K562 (cell line): ENCODE measurements at regions not wholly inside any gene's neighbourhood (a gene's known extent, or its start where the extent isn't known, plus 50 kb on each side); places are given as distances from the start of the nearest gene placed in this dataset.

Experiments used
- ATAC-seq: fragments of 200-7000 bp; cut with Tn5 transposase; 3 replicates; pipeline ENCODE4 v1.9.1; 2020; ENCODE audit warnings: moderate library complexity
- BruUV-seq: library from RNA; stranded (reverse); fragments of 400-500 nt; replicated peaks from 2 replicates; lab custom pipeline; 2021; lab: Mats Ljungman, UMichigan
- CTCF ChIA-PET: fragments of 300-600 bp; formaldehyde crosslinking; extraction: SDS; loops from one replicate; lab custom pipeline; 2021; ENCODE audit warnings: low intra/inter-chr PET ratio; lab: Yijun Ruan, JAX
- POLR2A ChIA-PET: fragments of 300-600, 350-650 bp; sonication (Branson Sonifier 250); formaldehyde crosslinking; extraction: SDS; loops from one replicate; lab custom pipeline; 2021; ENCODE audit warnings: antibody characterized with exemption, inconsistent platforms; lab: Yijun Ruan, JAX
- DNase-seq, 4 experiments: peaks; one replicate each; pipeline versions ENCODE4 v3.0.0 to v3.0.0-alpha.2; 2011 to 2018; ENCODE audit warnings: low spot score in 3 of 4, mixed read lengths in 3 of 4; ENCODE audit errors: extremely low read depth in 1 of 4
- FAIRE-seq: peaks from 2 replicates; lab custom pipeline; 2011; peaks lifted over from hg19 to GRCh38; lab: Jason Lieb, UNC
- H2AFZ ChIP-seq: 2 replicates; pipeline ENCODE4 v1.6.0; 2011; ENCODE audit warnings: low read depth, low read length, control low read depth, inconsistent platforms
- H3K27ac ChIP-seq: fragments of 200-600 bp; 3 replicates; pipeline ENCODE4 v1.8.0; 2011; ENCODE audit warnings: low read depth, mild to moderate bottlenecking, control low read depth, inconsistent platforms, low read length, moderate library complexity, mixed read lengths; ENCODE audit errors: extremely low read depth
- H3K27me3 ChIP-seq, 2 experiments: fragments of 300-600 bp in 1 of 2; 2 replicates in 1 of 2; 3 replicates in 1 of 2; pipeline versions ENCODE4 v1.6.0 to v1.8.0; 2011; ENCODE audit warnings: inconsistent platforms in 2 of 2, low read length in 2 of 2, mild to moderate bottlenecking in 1 of 2, mixed read lengths in 1 of 2, moderate library complexity in 1 of 2; ENCODE audit not compliant: control insufficient read depth in 2 of 2, insufficient read depth in 2 of 2
- H3K36me3 ChIP-seq: fragments of 300-600 bp; 3 replicates; pipeline ENCODE4 v1.8.0; 2011; ENCODE audit warnings: mild to moderate bottlenecking, low read length, inconsistent platforms; ENCODE audit not compliant: control insufficient read depth, insufficient read depth
- H3K4me1 ChIP-seq, 2 experiments: fragments of 200-600 bp in 1 of 2; replicated peaks in 1 of 2; 2 replicates in 1 of 2; 3 replicates in 1 of 2; pipeline versions ENCODE4 v1.5.1 to v1.8.0; 2011; ENCODE audit warnings: inconsistent platforms in 2 of 2, low read length in 2 of 2, mild to moderate bottlenecking in 1 of 2, mixed read lengths in 1 of 2, moderate library complexity in 1 of 2; ENCODE audit not compliant: control insufficient read depth in 2 of 2, insufficient read depth in 2 of 2
- H3K4me2 ChIP-seq: 2 replicates; pipeline ENCODE4 v1.6.1; 2011; ENCODE audit warnings: low read length, control low read depth, inconsistent platforms, mixed read lengths; ENCODE audit not compliant: insufficient read depth
- H3K4me3 ChIP-seq: fragments of 200-600 bp; sonication (generic), shearing (Covaris generic); 2 replicates; pipeline ENCODE4 v1.5.1; 2016; ENCODE audit warnings: control low read depth, inconsistent platforms
- H3K79me2 ChIP-seq: fragments of 200-600 bp; 3 replicates; pipeline ENCODE4 v1.8.0; 2011; ENCODE audit warnings: low read length, inconsistent platforms; ENCODE audit not compliant: control insufficient read depth, insufficient read depth
- H3K9ac ChIP-seq, 2 experiments: 2 replicates each; pipeline versions ENCODE4 v1.6.0 to v1.6.1; 2011; ENCODE audit warnings: low read depth in 2 of 2, low read length in 2 of 2, control low read depth in 1 of 2, inconsistent platforms in 1 of 2, mild to moderate bottlenecking in 1 of 2, mixed read lengths in 1 of 2; ENCODE audit not compliant: insufficient read depth in 1 of 2
- H3K9me1 ChIP-seq: one replicate; pipeline ENCODE4 v1.6.0; 2011; ENCODE audit warnings: inconsistent platforms, mild to moderate bottlenecking, low read length, moderate library complexity; ENCODE audit not compliant: control insufficient read depth, insufficient read depth
- H3K9me3 ChIP-seq: replicated peaks from 2 replicates; pipeline ENCODE4 v1.5.1; 2011; ENCODE audit warnings: low read depth, low read length, inconsistent platforms; ENCODE audit not compliant: control insufficient read depth, insufficient read depth
- H4K20me1 ChIP-seq: replicated peaks from 2 replicates; pipeline ENCODE4 v1.6.1; 2011; ENCODE audit warnings: low read length, inconsistent platforms, mixed read lengths; ENCODE audit not compliant: control insufficient read depth, insufficient read depth
- ATF1 ChIP-seq, 2 experiments: fragments of 450-650 bp in 1 of 2; IDR thresholded peaks; 2 replicates each; pipeline ENCODE4 v1.6.1; 2016; ENCODE audit warnings: missing compliant biosample characterization in 1 of 2, missing genetic modification characterization in 1 of 2
- C11orf30 ChIP-seq: fragments of 450-650 bp; IDR thresholded peaks from 2 replicates; pipeline ENCODE4 v1.6.1; 2016; ENCODE audit warnings: low read depth, mild to moderate bottlenecking
- DACH1 ChIP-seq: fragments of 450-650 bp; IDR thresholded peaks from 2 replicates; pipeline ENCODE4 v1.6.1; 2018; ENCODE audit not compliant: partially characterized antibody
- FOSL1 ChIP-seq: fragments of 200-800 bp; sonication (Bioruptor generic); conservative IDR thresholded peaks from 2 replicates; pipeline ENCODE4 v1.6.1; 2016; ENCODE audit warnings: missing genetic modification characterization, missing compliant biosample characterization
- MAFF ChIP-seq: IDR thresholded peaks from 2 replicates; pipeline ENCODE4 v1.6.1; 2012; ENCODE audit warnings: low read length, improper control_type of control experiment
- NCOA2 ChIP-seq, 2 experiments: fragments of 450-650 bp; IDR thresholded peaks; 2 replicates each; pipeline ENCODE4 v1.6.1; 2018; ENCODE audit warnings: mild to moderate bottlenecking in 2 of 2, moderate library complexity in 1 of 2; ENCODE audit not compliant: partially characterized antibody in 2 of 2
- NFE2 ChIP-seq: IDR thresholded peaks from 2 replicates; pipeline ENCODE4 v1.6.1; 2014; ENCODE audit warnings: antibody characterized with exemption, low read depth
- PHF20 ChIP-seq: fragments of 450-650 bp; IDR thresholded peaks from 2 replicates; pipeline ENCODE4 v1.6.1; 2018; ENCODE audit not compliant: partially characterized antibody
- POU5F1 ChIP-seq: fragments of 150-350 bp; IDR thresholded peaks from 2 replicates; pipeline ENCODE4 v1.6.1; 2014; ENCODE audit warnings: borderline replicate concordance, low read length, low read depth, mild to moderate bottlenecking; ENCODE audit not compliant: partially characterized antibody
- RAD51 ChIP-seq: fragments of 450-650 bp; IDR thresholded peaks from 2 replicates; pipeline ENCODE4 v1.7.1; 2016; ENCODE audit warnings: low read depth, mild to moderate bottlenecking, borderline replicate concordance
- SIRT6 ChIP-seq: IDR thresholded peaks from one replicate; pipeline ENCODE4 v1.6.1; 2012; ENCODE audit warnings: low read depth, mild to moderate bottlenecking, control low read depth, inconsistent platforms, low read length, moderate library complexity
- TRIM24 ChIP-seq, 2 experiments: fragments of 450-650 bp; IDR thresholded peaks; 2 replicates each; pipeline ENCODE4 v1.6.1; 2016
- USF2 ChIP-seq: sonication (generic); formaldehyde crosslinking; IDR thresholded peaks from 2 replicates; pipeline ENCODE4 v1.5.0; 2020; ENCODE audit warnings: missing genetic modification reagents
- ZKSCAN3 ChIP-seq: fragments of 250-450 bp; sonication (Bioruptor Pico); IDR thresholded peaks from 2 replicates; pipeline ENCODE4 v1.4.0; 2020
- WGBS: fragments of 100-300 bp; shearing (Covaris generic); methylation state at CpG from one replicate; pipeline ENCODE4 v1.1.6; 2016; ENCODE audit warnings: low coverage, mixed read lengths; ENCODE audit not compliant: insufficient coverage; ENCODE audit errors: missing lambda C conversion rate; 5-methylcytosine and 5-hydroxymethylcytosine counted together
- in situ Hi-C: fragments of 300-500 bp; cut with MboI; formaldehyde crosslinking; loops from 4 replicates; pipeline ENCODE4 v1.15.0; 2018; ENCODE audit warnings: inconsistent platforms, mixed read lengths
- intact Hi-C: fragments of 100-400 bp; cut with micrococcal nuclease; formaldehyde crosslinking; loops from 2 replicates; pipeline ENCODE4 v1.14.2; 2022
- TF ChIP-seq, protein P1 (sequence below): fragments of 450-650 bp; formaldehyde crosslinking; IDR thresholded peaks from 2 replicates; pipeline ENCODE4 v1.4.0; 2020; ENCODE audit warnings: mild to moderate bottlenecking, mixed read lengths

DNA sequence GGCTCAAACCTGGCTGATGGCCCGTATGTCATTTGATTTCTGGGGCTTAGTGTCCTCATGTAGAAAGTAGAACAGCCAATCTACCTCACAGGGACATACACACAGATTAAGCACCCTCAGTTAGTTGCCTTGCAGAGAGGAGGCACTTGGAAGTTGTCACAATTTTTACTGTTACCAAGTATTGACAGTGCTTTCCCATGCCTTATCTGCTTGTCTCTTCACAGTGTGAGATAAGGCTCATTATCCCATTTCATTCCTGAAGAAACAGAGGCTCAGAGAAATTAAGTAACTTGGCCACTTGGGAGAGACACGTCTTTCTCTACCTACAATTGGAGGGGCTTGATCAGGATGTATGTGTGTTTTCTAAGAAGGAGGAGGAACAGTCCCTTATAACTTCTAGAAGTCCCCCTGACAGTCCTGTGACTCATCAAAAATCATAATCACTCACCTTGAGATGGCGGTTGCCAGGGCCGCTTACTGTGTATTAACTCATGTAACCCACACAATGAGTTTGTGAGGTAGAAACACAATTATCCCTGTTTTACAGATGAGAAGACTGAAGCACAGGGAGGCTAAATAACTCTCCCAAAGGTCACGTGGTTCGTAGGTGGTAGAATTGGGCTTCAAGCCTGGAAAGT lies 56.9 kb upstream of the LHX1 start:
- H3K4me2 ChIP-seq: no peak overlapping the region
- peaks cover 4 to 38% of the 10 kb centered on the region in 2 experiments; a peak in 4 of 5 replicates for H3K27me3 ChIP-seq
- no peak overlapping the region for H3K27ac ChIP-seq
- POLR2A ChIA-PET: no interaction called here
- no peak overlapping the region for H2AFZ ChIP-seq
- intact Hi-C loops: no loop called here
- FAIRE-seq (no peak), DNase-seq (no peak), ATAC-seq (no peak)
- no peak overlapping the region for H3K4me3 ChIP-seq
- CTCF ChIA-PET: no interaction called here
- in situ Hi-C loops: no loop called here
- 3% methylated on average over 6 of the region's 6 CpGs for WGBS
- no peaks in the 10 kb centered on the region for H3K36me3 ChIP-seq
- H3K9ac ChIP-seq: no peak overlapping the region
- no TSS peak for BruUV-seq
- H3K9me3 ChIP-seq: peaks cover 2% of the 10 kb centered on the region; the same call in 1 of the 2 replicates
- TF ChIP-seq C11orf30 (peak; percentile 13; the same call in 1 of the 2 replicates), POU5F1 (no peak), NCOA2 (IDR thresholded peaks at IDR 0.05; ENCODE audit: partially characterized antibody in 2 of 2) (no peak), ATF1 (CRISPR knock-in tag; IDR thresholded peaks at IDR 0.05) (no peak), ATF1 (tag; IDR thresholded peaks at IDR 0.05) (no peak), ZKSCAN3 (CRISPR knock-in tag) (no peak), PHF20 (no peak), SIRT6 (no peak), TRIM24 (IDR thresholded peaks at IDR 0.05) (peak in 1 of 2 experiments; percentile 11; a peak in 1 of 4 replicates), NFE2 (peak; percentile 47), MAFF (peak; percentile 17; the same call in 1 of the 2 replicates), RAD51 (peak; percentile 31; the same call in 1 of the 2 replicates), DACH1 (no peak), FOSL1 (tag) (peak; percentile 40), USF2 (peak; percentile 35; the same call in 1 of the 2 replicates)
- TF ChIP-seq, protein P1, sequence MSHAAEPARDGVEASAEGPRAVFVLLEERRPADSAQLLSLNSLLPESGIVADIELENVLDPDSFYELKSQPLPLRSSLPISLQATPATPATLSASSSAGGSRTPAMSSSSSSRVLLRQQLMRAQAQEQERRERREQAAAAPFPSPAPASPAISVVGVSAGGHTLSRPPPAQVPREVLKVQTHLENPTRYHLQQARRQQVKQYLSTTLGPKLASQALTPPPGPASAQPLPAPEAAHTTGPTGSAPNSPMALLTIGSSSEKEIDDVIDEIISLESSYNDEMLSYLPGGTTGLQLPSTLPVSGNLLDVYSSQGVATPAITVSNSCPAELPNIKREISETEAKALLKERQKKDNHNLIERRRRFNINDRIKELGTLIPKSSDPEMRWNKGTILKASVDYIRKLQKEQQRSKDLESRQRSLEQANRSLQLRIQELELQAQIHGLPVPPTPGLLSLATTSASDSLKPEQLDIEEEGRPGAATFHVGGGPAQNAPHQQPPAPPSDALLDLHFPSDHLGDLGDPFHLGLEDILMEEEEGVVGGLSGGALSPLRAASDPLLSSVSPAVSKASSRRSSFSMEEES (CRISPR knock-in tag): peak; percentile 72
- H4K20me1 ChIP-seq: 0 out of 2 replicates have a peak, but pooled peaks cover 3% of the 10 kb centered on the region
- H3K9me1 ChIP-seq: no peaks in the 10 kb centered on the region
- H3K4me1 ChIP-seq: peaks cover 0 to 11% of the 10 kb centered on the region in 2 experiments; a peak in 3 of 5 replicates
- H3K79me2 ChIP-seq: no peaks in the 10 kb centered on the region
